NCI-H1105 treated with DMSO at 0.1 percent for 48 hours (cell line): ENCODE measurements at regions not wholly inside any gene's neighbourhood (a gene's known extent, or its start where the extent isn't known, plus 50 kb on each side); places are given as distances from the start of the nearest gene placed in this dataset.
A peak's percentile ranks its signal among the peaks of the same experiment; 100 is the strongest.

Experiments used
- DNase-seq: peaks from one replicate; lab custom pipeline; 2025; lab: John Stamatoyannopoulos, UW

GRCh38 chr12:102596031-102596430, 115.7 kb upstream of the IGF1 start:
- DNase-seq = no peak

DNA sequence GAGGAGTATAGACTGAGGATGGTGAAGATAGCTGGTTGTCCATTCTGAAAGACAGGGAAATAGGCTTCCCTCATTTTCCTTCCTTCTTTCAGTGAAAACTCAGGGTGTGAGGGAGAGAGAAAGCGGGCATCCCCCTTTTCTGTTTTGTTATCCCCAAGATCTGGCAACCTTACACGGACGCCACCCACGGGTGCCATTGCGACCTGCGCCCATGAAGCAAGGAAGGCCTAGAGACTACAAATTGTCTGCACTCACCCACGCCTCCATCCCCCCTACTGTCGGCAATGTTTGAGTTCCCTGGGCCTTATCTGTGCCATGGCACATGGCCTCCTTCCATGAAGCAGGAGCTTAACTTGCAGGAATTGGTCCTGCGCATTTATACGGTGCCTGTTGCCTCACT, 115.0 kb upstream of the IGF1 start:
- DNase-seq = no peak

DNA sequence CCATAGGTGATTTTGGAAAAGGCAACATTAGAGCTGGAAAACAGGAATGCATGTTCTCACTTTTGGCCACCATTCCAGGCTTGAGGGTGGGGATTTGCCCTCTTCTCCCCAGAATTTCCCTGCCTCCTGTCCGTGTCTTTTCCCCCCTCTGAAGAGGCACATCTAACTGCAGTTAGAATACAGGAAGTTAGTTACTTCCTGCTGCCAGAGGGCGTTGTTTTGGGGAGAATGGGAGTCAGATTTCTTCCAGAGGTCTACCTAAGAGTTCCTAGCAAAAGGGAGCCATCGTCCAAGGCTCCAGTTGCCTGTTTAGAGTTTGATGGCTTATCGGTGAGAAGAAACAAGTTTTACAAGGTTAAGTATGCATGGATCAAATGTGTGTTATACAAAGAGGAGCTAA, 112.8 kb upstream of the IGF1 start:
- DNase-seq = no peak

GRCh38 chr12:102592134-102592533, 111.8 kb upstream of the IGF1 start:
- no peak for DNase-seq

DNA sequence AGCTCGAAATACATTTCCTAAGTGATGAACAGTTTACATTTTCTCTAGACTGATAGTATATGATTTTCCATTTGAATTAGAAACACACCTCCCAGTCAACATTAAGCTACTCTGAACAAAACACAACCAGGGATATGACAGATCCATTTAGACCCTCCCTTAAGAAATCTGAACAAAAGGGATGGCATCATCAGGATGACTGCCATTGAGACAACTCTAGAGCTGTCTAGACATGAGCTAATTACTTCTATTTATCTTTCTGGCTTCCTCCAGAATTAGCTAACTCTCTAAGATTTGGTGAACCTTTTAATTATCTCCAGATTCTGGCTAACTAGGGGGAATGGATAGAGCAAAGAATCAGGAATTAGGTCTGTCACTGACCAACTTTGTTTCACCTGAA, 92.9 kb upstream of the IGF1 start:
- no peak for DNase-seq

GRCh38 chr12:102571889-102572288, 91.5 kb upstream of the IGF1 start:
- no peak for DNase-seq

DNA sequence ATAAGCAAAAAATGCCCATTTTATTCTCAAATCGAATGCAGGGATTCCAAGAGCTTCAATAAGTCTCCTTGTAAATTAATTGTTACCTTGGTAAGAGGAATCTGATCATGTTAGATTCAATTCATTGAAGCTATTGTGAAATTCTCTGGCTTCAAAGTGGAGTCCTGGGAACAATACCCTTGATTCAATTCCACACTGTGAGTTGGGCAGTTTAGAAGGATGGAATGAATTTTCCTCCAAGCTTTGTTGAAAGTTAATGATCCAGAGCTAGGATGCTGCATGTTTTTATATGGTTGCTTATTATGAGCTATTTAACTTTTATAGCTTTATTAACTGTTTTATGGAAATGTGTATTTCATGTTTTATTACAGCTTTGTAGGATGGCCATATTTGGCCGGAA, 89.9 kb upstream of the IGF1 start:
- peak; percentile 37 for DNase-seq

DNA sequence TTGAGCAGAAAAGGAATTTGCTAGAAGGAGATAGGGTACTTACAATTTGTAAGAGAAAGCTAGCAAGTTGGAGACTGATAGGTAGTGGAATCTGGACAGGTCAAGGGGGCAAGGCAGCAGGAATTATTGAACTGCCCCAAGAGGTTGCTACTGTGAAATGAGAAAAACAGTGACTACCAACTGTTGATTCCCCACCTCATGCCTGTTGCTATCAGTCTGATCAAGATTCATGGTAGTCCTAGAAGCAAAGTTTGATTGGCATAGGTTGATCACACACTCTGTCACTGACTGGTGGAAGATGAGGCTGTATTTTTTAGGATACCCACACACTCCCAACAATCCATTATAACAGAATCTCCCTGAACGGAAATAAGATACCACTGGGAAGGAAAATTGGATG, 89.4 kb upstream of the IGF1 start:
- no peak for DNase-seq

GRCh38 chr12:102568276-102568675, 87.9 kb upstream of the IGF1 start:
- no peak for DNase-seq

DNA sequence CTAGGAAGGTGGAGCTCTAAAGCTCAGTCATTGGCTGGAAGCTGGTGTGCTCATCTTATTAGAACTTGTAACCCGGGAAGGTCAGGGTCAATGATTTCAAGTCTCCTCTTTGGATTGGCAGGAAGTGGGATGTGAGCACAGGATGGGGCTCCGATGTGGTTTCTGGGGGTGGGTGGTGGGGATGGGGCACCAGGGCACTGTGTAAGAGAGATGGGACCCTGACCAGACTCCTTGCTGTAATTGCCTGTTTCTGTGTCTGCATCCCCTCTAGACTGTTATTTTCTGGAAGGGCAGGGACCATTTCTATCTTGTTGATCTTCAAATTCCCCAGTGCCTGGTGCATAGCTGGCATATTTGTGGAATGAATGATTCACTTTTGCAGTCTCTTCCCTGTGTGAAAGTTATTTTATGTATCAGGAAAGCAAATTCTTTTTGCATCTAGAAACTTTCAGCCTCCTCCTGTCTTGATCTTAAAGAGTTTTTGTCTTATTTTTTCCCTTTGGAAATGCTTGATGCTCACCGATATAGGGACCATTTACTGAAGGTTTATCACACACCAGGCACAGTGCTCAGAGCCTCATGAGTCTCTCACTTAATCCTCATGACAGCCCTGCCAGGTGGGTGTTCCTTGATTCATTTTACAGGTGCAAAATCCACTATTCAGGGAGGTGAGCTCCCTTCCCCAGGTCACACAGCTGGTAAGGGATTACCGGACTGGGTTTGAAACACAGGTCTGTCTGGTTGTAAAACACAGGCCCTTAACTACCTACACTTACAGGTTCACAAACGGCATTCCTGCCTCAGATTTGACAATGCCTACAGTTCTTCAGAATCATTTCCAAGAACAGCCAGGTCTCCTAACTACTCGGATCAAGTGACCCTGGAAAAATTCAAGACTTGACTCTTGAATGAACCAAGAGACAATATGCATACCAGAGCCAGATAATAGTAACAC, 86.9 kb upstream of the IGF1 start:
- no peak for DNase-seq

DNA sequence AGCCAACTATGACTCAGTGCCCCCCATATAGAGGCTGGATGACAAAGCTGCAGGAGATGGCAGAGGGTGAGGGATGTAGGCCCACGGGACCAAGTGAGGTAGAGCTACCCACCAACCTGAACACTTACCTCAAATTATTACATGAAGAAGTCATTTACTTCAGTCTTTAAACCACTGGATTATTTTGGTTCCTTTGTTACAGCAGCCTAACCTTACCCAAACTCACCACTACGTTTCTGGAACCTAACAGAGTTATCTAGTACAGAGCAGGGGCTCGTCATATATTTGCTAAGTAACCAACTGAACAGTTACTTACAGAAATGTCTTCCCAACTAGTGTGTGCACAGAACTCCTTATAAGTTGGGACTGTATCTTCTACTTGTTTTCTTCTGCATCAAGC, 85.2 kb upstream of the IGF1 start:
- DNase-seq = no peak

GRCh38 chr12:102564026-102564425, 83.7 kb upstream of the IGF1 start:
- DNase-seq = no peak

- no peak for DNase-seq
These were observed 82.6 kb upstream of the IGF1 start for GRCh38 chr12:102562836-102563425.

DNA sequence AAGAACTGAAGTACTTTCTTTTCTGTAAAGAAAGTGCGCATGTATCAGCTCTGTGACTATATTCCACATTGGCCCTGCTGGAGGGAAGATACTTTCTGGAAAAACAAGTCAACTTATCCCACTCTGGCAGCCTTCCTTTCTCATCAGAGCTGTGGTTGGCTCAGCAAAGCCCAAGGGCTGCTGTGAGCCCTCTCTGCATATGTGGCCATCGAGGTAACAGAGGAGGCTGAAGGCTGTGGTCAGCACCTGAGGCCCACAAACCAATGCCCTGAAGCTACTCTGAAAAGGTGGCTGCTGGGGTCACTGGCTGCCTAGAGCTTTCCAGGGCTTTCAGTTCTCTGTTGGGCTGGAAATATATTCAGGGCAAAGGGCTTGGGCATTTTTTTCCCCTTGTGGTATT, 70.8 kb upstream of the IGF1 start:
- DNase-seq = no peak

DNA sequence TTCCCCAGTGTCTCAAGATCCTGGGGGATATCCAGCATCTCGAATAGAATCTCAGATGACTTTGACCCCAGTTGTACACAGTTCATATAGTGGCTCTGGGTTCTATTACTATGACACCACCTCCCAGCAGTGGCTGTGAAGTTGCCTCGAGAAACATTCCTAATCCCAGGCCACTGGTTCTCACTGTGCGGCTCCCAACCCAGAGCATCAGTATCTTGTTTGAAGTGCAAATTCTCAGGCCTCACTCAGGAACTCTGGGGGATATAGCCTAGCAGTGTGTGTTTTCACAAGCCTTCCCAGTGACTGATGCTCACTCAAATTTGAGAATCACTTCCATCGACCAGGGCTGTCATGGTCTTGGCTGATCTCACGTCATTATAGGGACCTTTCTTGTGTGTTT, 69.3 kb upstream of the IGF1 start:
- DNase-seq = no peak

GRCh38 chr12:102548543-102548942, 68.2 kb upstream of the IGF1 start:
- no peak for DNase-seq

DNA sequence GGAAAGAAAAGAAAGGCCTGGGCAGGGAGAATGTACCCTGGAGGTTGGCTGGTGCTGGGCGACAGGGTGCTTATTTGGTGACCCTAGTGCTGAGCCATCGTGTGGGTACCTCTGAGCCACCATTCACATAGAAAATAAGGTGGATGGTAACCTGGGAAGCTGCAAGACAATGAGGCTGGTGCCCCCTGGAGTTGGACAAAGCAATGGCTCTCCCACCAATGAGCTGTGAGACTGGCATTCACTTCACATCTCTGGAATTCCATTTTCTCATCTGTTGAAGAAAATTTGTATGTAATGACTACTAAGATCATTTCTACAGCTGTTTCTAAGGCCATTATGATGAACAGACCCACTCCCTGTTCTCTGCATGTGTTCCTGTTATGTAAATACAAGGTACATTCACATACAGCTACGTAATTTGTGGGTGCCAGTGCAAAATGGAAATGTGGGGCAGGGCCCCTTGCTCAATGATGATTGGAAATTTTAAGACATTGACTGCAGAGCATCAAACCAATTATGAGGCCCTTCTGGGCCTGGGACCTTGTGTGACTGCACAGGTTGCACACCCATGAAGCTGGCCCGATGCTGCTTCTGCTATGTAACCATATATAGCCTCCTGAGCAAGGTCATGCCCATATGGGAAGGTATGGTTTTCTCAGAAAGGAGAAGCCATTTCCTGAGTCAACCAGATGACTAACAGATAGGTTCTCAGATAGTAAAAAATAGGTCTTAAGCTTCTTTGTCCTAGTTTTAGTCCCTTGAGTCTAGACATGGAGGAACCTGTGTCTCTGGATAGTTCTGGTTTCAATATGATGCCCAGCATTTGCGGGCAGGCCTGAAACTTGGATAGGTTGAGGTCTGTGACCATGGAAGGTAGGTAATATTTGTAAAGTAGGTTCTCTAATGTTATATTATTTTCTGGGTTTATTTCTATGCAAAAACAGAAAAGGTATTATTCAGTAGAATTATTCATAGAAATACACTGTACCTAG, 63.4 kb upstream of the IGF1 start:
- DNase-seq = no peak

DNA sequence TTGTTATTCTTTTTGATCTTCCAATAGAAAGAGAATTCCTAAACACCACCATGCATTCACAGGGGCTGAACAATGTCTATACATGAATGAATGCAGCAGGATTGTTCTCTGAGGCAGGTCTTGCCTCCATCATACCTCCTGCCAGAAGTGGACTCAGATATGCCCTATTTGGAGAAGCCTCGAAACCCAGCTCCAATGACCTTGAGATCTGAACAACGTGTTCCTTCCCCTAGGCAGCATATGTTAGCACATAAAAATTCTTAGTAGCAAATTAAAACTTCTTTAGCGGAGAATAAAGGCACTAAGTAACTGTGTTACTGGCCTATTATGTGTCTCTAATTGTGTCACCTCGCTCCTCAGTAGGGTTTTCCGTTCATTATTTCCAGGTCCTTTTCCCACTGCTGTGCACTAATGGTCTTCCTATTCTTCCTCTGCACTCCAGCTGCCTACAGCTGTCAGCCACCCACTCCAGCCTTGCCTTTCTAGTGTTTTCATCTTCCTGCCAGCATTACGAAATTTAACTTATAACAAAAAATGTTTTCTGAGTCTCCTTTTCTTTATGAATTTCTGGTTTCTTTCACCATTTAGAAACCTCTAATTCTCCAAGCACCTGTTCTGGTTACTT, 62.6 kb upstream of the IGF1 start:
- no peak for DNase-seq

- DNase-seq = no peak
These were observed 60.5 kb upstream of the IGF1 start for GRCh38 chr12:102540815-102541385.

GRCh38 chr12:102539651-102540553, 59.5 kb upstream of the IGF1 start:
- no peak for DNase-seq

DNA sequence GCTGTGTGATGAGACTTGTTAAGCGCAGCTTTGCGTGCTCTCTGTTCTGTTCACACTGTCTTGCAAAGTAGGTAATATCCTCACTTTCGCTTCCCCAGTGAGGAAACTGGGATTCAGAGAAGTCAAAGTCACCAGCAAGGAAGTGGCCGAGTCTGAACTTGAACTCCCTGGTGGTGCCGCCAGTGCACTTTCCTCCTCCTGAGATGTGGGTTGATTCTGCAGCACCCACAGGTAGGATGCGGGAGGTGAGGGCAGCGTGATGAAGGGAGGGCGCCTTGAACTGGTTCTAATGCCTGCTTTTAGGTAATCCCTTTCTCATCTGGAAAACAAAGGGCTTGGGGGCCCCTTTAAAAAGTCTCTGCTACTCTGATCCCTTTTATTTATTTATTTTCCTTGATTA, 54.9 kb upstream of the IGF1 start:
- no peak for DNase-seq
